ENCODE measurements at regions not wholly inside any gene's neighbourhood (a gene's known extent, or its start where the extent isn't known, plus 50 kb on each side); places are given as distances from the start of the nearest gene placed in this dataset.

DNA sequence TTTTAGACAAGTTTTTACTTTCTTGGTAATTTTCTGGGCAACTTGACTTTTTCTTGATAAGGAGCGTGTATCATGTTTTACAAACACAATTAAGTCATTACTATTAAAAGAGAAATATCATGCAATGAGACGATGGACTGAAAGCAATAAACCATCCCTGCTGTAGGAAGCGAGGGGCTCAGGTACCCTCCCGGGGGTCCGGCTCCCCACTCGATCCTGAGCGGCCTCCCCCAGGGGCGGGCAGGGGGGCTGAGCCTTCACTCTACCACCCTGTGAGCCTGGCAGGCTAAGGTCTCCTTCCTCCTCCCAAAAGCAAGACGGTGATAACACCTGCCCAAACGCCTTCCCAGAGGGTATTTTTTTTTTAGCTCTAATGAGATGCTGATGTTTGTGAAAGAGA, 51.8 kb upstream of the ADGRA1 start:
- DNase-seq, result no peak

GRCh38 chr10:133034762-133035161, 53.0 kb upstream of the ADGRA1 start:
- DNase-seq, result no peak

DNA sequence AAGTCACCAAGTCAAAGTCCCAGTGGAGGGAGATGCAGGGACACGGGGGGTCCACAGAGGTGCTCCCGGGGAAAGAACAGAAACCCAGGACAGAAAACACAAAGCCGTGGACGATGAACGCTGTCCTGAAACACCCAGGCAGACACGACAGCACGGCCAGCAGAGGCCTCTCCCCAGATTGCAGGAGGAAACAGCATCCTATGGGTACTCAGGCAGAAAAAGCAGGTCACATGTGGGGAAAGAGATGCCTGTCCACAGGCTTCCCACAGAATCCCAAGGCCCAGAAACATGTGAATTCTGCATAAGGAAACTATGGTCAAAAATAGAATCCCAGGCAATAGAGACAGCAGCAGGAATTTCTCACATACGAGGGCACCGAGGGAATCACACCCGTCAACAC, 53.6 kb upstream of the ADGRA1 start:
- peak; percentile 74 for DNase-seq

- DNase-seq, result no peak
These were observed 54.0 kb upstream of the ADGRA1 start for GRCh38 chr10:133033742-133034048.

GRCh38 chr10:133032976-133033741, 54.6 kb upstream of the ADGRA1 start:
- no peak for DNase-seq

DNA sequence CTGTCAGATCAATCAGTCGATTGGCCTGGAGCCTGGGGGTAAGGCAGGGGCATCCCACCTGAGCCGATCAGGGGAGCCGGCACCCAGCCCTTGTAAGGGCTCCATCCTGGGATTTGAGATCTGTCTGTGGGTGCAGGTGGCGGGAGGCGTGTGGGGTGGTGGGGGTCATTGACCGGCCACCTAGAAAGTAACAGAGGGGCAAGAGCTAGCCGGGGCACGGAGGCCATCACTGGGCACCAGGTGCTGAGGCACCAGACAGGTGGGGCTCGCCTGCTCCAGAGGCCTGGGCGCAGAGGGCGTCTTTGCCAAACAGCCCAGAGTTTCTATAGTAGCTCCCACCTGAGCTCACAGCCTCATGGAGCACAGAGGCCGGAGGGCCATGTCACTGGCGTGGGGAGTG, 55.5 kb upstream of the ADGRA1 start:
- no peak for DNase-seq

GRCh38 chr10:133031541-133032125, 56.1 kb upstream of the ADGRA1 start:
- no peak for DNase-seq

GRCh38 chr10:133030781-133031180, 56.9 kb upstream of the ADGRA1 start:
- peak; percentile 89 for DNase-seq

- no peak for DNase-seq
These were observed 57.6 kb upstream of the ADGRA1 start for GRCh38 chr10:133030126-133030525.

DNA sequence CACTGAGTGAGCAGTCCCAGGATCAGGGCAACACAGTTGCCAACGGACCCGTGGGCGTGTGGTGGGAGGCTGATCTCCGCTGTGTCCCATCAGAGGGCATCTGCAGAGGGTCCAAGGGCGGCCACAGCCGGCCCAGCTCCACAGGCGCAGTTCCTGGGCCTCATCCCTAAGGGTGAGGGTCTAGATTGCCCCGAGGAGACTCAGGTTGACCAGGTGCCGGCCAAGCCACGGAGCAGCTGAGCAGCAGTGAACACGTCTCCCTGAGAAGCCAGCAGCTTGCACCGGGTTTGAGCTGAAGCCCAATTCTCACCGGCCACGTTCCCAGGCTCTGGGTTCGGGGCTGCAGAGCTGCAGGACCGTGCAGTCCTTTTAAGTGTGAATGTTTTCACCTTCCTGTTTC, 58.8 kb upstream of the ADGRA1 start:
- DNase-seq, result no peak

GRCh38 chr10:133028158-133028557, 59.6 kb upstream of the ADGRA1 start:
- no peak for DNase-seq

- peak; percentile 67 for DNase-seq
These were observed 60.2 kb upstream of the ADGRA1 start for GRCh38 chr10:133027482-133027881.

DNA sequence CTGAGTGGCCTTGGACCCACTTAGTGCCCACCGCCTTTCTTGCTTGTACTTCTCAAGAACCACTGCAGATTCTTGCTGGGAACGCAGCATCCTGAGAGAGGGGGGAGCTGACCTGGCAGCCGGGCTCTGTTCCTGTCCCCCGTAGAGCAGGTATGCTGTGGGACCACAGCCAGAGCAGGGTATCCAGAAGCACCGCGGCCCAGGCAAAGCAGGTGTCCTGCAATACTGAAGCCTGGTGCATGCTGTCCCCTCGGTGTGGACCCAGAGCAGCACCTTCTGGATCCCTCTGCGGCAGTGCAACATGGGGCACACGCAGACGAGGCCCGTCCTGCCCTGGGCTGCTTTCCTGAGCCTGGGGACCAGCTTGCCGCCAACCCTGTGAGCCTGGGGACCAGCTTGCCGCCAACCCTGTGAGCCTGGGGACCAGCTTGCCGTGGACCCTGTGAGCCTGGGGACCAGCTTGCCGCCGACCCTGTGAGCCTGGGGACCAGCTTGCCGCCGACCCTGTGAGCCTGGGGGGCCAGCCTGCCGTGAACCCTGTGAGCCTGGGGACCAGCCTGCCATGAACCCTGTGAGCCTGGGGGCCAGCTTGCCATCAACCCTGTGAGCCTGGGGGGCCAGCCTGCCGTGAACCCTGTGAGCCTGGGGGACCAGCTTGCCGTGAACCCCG, 60.9 kb upstream of the ADGRA1 start:
- DNase-seq, result no peak

- no peak for DNase-seq
These were observed 61.6 kb upstream of the ADGRA1 start for GRCh38 chr10:133026171-133026570.

GRCh38 chr10:133025558-133026090, 62.1 kb upstream of the ADGRA1 start:
- DNase-seq, result no peak

- no peak for DNase-seq
These were observed 62.8 kb upstream of the ADGRA1 start for GRCh38 chr10:133024704-133025557.

- DNase-seq, result no peak
These were observed 64.4 kb upstream of the ADGRA1 start for GRCh38 chr10:133023216-133023843.

GRCh38 chr10:133022776-133023100, 65.0 kb upstream of the ADGRA1 start:
- DNase-seq, result peak; percentile 82

DNA sequence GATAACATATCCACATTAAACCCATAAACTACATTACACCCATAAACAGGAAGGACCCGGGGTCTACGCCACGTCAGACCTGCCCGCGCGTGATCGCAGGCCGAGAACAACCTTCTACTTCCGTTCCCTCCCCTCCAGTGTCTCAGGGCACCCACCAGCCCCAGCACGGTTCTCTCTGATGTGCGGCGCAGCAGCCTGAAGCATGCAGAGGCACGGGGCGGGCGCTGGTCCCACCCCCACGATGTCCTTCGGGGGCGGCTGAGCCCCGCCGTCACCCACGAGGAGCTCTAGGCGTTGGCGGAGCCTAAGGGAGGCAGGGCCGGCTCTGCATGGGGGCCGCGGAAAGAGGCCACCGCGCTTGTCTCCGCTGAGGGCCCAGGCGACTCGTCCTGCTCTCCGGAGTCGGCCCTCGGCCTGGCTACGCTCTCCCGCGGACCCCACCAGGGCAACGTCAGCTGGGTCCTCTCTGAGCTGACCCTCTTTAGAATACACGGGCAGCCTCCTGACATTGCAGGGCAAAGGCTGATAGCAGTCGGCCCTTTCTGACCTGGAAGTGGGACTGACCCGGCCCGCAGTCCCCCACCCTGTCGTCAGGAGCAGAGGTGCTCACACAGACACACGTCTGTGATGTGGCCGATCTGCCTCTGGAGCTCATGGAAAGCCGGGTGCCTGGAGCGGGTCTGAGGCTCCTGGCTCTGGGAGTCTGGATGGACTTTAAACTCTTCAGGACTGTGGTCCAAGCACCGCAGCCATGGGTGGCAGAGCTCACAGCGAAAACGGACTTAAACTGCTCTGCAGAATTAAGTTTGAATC, 65.6 kb upstream of the ADGRA1 start:
- DNase-seq, result no peak

GRCh38 chr10:133021116-133021962, 66.4 kb upstream of the ADGRA1 start:
- no peak for DNase-seq

Data from eye (tissue), 1 donor.